DLD1 (cell line): ENCODE measurements at regions not wholly inside any gene's neighbourhood (a gene's known extent, or its start where the extent isn't known, plus 50 kb on each side); places are given as distances from the start of the nearest gene placed in this dataset.

Experiments
- in situ Hi-C: cut with HindIII; loops from 2 replicates; pipeline ENCODE4 v1.10.0; 2017; ENCODE audit warnings: low sequenced_read_pairs

DNA sequence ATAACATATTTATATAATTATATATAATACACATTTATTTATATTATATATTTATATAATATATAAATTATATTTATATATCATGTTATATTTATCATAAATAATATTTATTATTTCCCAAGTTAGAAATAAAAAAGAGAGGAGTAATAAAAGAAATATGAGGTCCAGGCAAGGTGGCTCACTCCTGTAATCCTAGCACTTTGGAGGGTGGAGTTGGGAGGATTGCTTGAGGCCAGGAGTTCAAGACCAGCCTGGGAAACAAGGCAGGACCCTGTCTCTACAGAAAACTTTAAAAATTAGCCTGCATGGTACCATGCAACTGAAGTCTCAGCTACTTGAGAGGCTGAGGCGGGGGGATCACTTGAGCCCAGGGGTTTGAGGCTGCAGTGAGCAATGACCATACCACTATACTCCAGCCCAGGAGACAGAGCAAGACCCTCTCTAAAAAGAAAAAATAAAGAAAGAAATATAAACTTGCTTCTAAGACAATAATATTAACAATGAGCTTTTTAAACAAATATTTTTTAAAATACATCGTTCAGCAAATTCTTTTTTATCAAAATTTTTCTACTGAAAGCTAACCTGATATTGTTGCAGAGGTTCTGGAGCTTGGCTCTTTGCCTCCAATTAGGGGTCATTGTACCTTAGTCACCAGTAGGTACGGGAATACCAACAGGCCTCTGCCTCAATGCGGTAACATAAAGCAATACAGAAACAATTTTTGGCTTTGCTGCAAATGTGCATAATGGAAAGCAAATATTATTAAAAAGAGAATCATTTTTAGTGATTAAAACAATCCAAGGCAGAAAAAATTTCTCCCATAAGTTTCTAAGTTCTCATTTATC is 290.0 kb downstream of the SETD4 start:
- in situ Hi-C loops: no loop called here

DNA sequence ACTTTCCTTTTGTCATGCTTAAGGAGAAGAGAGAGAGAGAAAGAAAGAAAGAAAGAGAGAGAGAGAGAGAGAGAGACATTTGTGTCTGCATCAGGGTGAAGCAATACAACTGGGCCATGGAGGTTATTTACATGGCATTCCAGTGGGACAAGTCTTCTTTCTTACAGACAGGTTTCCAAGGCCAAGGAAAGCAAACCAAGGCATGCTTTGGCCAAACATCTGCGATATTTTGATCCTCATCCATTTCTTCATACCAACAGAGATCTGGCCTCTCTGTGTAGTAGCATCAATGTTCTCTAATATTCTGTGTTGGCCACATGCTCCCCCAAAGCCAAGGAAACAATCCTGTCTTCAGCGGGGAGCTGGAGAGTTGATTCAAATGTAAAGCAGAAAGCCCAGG is 292.1 kb downstream of the SETD4 start:
- in situ Hi-C loops: no loop called here

DNA sequence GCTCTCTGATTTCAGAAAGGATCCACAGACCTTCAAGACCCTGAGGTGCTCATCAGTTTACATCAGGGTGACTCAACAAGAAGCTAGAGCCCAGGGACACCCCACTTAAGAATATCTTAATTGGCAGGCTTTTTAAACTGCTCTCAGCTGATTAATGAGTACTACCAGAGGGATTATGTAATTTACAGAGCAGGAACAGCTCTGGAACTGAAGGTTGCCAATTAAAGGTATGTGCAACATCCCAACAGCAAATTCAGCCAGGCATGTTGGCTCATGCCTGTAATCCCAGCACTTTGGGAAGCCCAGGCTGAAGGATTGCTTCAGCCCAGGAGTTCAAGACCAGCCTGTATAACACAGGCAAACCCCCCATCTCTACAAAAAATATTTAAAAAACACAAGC is 295.7 kb downstream of the SETD4 start:
- in situ Hi-C loops: no loop called here

- in situ Hi-C loops: no loop called here
Observed at GRCh38 chr21:35764077-35764476, 296.2 kb downstream of the SETD4 start.

- in situ Hi-C loops: no loop called here
Observed at GRCh38 chr21:35754583-35754982, 305.7 kb downstream of the SETD4 start.

GRCh38 chr21:35753308-35753707 is 307.0 kb downstream of the SETD4 start:
- in situ Hi-C loops: no loop called here

DNA sequence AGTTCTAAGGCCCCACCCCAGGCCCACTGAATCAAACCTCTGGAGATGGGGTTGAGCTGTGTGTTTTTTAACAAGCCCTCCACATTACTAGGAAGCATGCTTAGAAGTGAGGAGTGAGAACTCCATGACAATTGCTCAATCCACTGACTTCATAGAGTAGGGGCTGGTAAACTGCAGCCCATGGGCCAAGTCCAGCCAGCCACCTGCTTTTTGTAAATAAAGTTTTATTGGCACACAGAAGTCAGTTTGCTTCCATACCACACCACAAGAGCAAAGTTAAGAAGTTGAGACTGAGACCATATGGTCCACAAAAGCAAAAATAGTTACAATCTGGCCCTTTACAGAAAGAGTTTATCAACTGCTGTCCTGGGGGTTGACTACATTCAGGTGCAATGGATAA is 309.2 kb downstream of the SETD4 start:
- in situ Hi-C loops: no loop called here

DNA sequence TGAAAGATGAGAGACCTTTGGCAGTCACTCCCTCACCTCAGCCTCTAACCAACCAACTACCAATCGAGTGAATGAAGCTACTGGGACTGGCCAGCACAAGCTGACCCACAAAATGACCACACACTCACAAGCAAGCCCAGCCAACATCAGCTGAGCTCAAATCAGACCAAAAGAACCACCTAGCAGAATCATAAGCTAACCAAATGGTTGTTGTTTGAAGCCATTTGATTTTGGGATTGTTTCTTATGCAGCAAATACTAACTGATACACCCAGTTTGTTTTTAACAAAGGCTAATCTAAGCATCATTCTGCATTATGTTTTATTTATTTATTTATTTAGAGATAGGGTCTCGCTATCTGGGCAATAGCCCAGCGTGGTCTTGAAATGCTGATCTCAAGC is 310.4 kb downstream of the SETD4 start:
- in situ Hi-C loops: no loop called here

DNA sequence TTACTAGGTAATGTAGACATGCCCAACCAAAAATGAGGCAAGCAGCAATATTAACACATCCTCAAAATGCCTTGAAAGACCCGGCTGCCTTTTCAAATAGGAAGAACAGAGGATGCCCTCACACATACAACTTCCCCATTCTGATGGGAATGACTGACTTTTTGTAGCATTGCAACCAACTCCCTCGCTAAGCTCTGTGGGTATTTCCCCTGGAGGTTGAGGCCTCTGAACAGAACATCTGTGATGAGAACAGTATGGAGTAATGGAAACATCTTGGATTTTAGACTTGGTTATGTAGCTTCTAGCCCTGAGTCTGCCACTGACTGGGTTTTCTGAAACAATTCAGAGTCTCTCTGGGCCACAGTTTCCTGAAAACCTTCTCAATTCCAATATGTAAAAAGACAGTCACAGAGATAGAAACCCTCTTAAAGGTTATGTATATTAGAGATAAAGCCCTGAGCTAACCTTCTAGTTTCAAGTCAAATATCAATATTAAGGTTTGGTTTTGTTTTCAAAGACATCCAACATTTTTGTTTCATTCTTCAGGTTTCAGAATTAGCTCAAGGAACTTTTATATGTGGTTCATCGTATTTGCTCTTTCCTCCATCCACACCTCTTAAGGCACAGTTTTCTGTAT is 311.5 kb downstream of the SETD4 start:
- in situ Hi-C loops: no loop called here

- in situ Hi-C loops: no loop called here
Observed at GRCh38 chr21:35743571-35743970, 316.8 kb downstream of the SETD4 start.

GRCh38 chr21:35738347-35738961 is 321.9 kb downstream of the SETD4 start:
- in situ Hi-C loops: no loop called here

DNA sequence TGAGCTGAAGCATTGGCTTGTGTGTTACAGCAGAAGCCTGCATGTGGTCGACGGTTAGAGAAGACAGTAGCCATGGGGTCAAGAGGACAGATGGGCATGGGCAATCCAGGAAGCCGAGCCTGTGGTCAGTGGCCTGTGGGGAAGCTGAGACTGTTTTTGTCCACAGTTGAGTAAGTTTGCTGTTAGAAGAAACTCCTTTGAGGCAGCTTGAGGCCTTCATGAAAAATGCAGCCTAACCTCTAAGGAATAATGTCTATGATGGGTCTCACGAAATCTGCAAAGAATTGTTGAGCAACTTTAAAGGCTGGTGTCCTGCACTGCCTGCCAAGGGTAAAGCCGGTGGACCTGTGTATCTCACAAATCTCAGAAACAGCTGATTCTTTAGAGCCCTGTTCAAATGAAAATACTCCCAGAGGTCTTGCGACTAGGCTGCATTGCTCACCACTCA is 322.4 kb downstream of the SETD4 start:
- in situ Hi-C loops: no loop called here

- in situ Hi-C loops: no loop called here
Observed at GRCh38 chr21:35737449-35737848, 322.9 kb downstream of the SETD4 start.

DNA sequence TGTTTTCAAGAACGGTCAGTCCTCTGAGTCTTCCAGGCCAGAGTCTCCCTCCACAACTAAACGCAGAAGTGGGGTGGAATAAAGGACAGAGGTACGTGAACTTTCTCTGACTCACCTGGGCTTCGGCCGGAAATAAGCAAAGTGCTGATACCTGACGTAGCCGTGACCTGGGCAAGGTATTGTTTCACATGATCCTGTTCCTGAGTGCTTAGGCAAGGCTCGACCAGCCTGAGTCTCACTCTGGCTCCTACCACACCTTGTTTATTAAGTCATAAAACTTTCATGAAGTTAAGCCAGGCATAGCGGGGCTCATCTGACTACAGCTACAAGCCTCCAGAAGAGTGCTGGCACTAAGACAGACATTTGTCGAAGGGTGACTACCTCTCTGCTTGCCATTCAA is 327.5 kb downstream of the SETD4 start:
- in situ Hi-C loops: no loop called here

GRCh38 chr21:35730325-35730724 is 330.0 kb downstream of the SETD4 start:
- in situ Hi-C loops: no loop called here

DNA sequence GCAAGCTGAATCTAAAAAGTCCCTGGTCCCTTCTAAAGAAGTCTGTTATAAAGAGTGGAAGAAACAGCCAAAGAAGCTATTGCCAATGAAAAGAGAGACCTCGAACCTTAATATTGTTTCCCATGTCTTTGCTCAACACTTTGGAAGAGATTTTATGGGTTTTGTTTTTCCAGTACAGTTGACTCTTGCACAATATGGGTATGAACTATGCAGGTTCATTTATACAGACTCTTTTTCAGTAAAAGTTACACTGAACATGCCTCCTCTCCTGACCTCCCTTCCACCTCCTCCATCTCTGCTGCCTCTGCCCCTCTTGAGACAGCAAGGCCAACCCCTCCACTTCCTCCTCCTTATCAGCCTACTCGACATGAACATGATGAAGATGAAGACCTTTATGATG is 332.5 kb downstream of the SETD4 start:
- in situ Hi-C loops: no loop called here

DNA sequence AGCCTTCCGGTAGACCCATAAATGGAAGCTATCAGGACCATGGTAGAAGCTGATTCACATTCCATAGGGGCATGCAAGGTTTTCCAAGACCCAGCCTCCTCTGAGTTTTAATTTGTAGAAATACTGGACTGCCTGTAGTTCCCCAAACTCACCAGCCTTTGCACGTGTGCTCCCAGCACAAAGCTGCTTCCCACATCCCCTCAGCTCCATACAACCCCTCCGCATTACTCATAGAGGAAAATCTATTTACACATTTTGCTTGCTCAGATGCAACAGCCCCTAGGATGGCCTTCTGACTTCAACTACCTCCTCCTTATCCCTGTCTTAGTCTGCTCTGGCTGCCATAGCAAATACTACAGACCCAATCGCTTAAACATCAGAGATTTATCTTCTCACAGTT is 336.2 kb downstream of the SETD4 start:
- in situ Hi-C loops: no loop called here

DNA sequence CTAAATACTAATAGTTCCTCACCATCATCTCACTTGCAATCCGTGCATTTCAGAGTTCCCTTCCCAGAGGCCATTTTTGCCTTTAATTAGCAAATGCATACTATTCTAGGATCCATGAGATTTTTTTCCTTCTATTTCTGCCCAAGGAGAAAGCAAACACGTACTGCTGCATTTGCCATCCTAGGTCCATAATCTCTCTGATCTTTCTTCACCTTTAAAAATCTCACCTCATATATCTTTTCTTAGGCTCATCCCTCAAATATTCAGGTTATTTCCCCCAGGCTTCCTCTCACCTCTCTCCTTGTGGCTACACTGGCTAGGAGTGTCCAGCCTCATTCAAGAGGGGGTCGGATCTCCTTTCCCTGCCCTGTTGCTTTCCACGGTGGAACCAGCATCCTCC is 338.6 kb downstream of the SETD4 start:
- in situ Hi-C loops: no loop called here

DNA sequence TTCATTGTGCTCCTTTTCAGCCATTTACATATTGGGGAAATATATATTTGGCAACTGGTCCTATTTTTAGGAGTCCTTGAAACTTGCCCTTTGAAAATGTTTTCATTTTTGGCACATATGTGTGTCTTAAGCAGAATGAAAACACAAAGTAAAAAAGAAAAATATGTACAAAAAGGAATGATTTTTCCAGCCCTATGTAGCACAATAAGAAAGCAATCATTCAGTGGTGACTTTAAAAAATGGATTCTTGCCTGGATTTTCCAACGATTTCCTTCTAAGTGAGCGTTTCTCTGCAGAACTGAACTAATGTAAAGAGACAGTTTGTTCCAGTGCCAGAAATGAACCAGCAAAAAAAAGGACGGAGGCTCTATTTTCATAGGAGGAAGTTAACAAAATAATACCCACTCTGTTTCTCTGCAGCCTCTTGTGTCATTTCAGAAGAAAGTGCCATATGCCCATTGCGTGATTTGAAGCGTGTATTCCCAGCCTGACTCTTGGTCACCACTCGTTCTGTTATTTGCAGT is 340.1 kb downstream of the SETD4 start:
- in situ Hi-C loops: no loop called here

GRCh38 chr21:35719080-35719479 is 341.2 kb downstream of the SETD4 start:
- in situ Hi-C loops: no loop called here

DNA sequence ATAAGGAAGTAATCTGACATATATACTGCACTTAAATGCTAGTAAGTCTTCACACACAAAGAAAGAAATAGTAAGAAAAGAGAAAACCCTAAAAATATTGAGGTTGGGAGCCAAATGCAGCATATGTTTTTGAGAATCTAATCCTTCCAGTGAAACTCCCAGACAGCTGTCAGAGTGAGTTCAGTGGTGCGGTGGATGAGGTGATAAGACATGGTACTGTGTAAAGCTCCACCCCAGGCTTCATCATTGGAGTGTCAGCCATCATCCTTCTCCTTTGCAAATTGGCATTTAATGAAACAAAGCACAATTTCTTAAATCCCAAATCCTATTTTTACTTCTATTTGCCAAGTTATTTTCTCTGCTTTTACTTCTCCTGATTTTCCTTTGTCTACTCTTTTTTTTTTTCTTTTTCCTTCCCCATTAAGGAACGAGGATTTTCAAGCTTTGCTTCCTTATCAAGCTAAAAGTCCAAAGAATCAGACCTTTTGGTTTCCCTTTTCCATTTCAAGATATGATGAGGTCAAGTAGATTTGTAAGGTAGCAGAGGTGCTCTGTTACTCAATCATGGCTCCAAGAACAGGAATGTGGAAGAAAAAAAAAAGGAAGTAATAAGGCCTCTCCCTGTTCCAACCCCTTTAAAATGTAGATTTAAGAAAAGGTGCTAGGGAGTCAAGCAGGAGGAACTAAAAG is 343.3 kb downstream of the SETD4 start:
- in situ Hi-C loops: no loop called here
